HepG2 (cell line): ENCODE measurements at regions not wholly inside any gene's neighbourhood (a gene's known extent, or its start where the extent isn't known, plus 50 kb on each side); places are given as distances from the start of the nearest gene placed in this dataset.
A peak's percentile ranks its signal among the peaks of the same experiment; 100 is the strongest.

Experiments
- ARNT ChIP-seq: fragments of 450-650 bp; IDR thresholded peaks from 2 replicates; pipeline ENCODE4 v1.6.1; 2017
- CEBPB ChIP-seq: IDR thresholded peaks from 2 replicates; pipeline ENCODE4 v1.6.1; 2011; ENCODE audit warnings: low read depth, low read length, improper control_type of control experiment, borderline replicate concordance
- HINFP ChIP-seq: sonication (generic); formaldehyde crosslinking; IDR thresholded peaks from 2 replicates; pipeline ENCODE4 v1.4.0; 2020; ENCODE audit warnings: low read depth, mild to moderate bottlenecking, missing genetic modification reagents
- MYNN ChIP-seq: sonication (generic); formaldehyde crosslinking; IDR thresholded peaks from 2 replicates; pipeline ENCODE4 v1.4.0; 2020; ENCODE audit warnings: mild to moderate bottlenecking, low read depth, missing genetic modification reagents
- RXRB ChIP-seq: IDR thresholded peaks from 2 replicates; pipeline ENCODE4 v1.6.1; 2016; ENCODE audit warnings: borderline replicate concordance, missing genetic modification reagents, missing compliant biosample characterization
- SIX4 ChIP-seq: sonication (generic); formaldehyde crosslinking; IDR thresholded peaks from 2 replicates; pipeline ENCODE4 v1.4.0; 2020; ENCODE audit warnings: missing genetic modification reagents
- SP4 ChIP-seq: sonication (generic); formaldehyde crosslinking; IDR thresholded peaks from 2 replicates; pipeline ENCODE4 v1.8.1; 2023; ENCODE audit warnings: mild to moderate bottlenecking, missing genetic modification reagents
- SRSF1 ChIP-seq: fragments of 200-400 bp; formaldehyde crosslinking; optimal IDR thresholded peaks from 2 replicates; pipeline ENCODE3; 2017; ENCODE audit warnings: mild to moderate bottlenecking, low read depth, low read length, moderate library complexity
- STAT5B ChIP-seq: sonication (generic); formaldehyde crosslinking; IDR thresholded peaks from 2 replicates; pipeline ENCODE4 v1.4.0; 2020; ENCODE audit warnings: missing genetic modification reagents
- ZBTB49 ChIP-seq: sonication (generic); formaldehyde crosslinking; IDR thresholded peaks from 2 replicates; pipeline ENCODE4 v1.4.0; 2020; ENCODE audit warnings: missing genetic modification reagents, borderline replicate concordance
- ZFP1 ChIP-seq: IDR thresholded peaks from 2 replicates; pipeline ENCODE4 v1.6.1; 2016
- ZMYM3 ChIP-seq: sonication (generic); formaldehyde crosslinking; IDR thresholded peaks from 2 replicates; pipeline ENCODE4 v1.5.1; 2020; ENCODE audit warnings: mild to moderate bottlenecking, missing genetic modification reagents
- ZNF615 ChIP-seq: sonication (generic); formaldehyde crosslinking; IDR thresholded peaks from 2 replicates; pipeline ENCODE4 v1.5.0; 2020; ENCODE audit warnings: mild to moderate bottlenecking, missing genetic modification reagents, borderline replicate concordance
- ZNF674 ChIP-seq: sonication (generic); formaldehyde crosslinking; IDR thresholded peaks from 2 replicates; pipeline ENCODE4 v1.5.0; 2020; ENCODE audit warnings: low read depth, mild to moderate bottlenecking, missing genetic modification reagents
- ZNF740 ChIP-seq: sonication (generic); formaldehyde crosslinking; IDR thresholded peaks from 2 replicates; pipeline ENCODE4 v1.4.0; 2020; ENCODE audit warnings: missing genetic modification reagents
- ZNF781 ChIP-seq: sonication (generic); formaldehyde crosslinking; IDR thresholded peaks from 2 replicates; pipeline ENCODE4 v1.5.1; 2020; ENCODE audit warnings: borderline replicate concordance, mild to moderate bottlenecking, missing genetic modification reagents; ENCODE audit errors: not compliant biosample characterization
- ZNF879 ChIP-seq: sonication (generic); formaldehyde crosslinking; IDR thresholded peaks from 2 replicates; pipeline ENCODE4 v1.8.1; 2023; ENCODE audit warnings: missing genetic modification reagents
- TF ChIP-seq, protein P1 (sequence below): IDR thresholded peaks from 2 replicates; pipeline ENCODE4 v1.6.1; 2016; ENCODE audit warnings: low read depth, missing genetic modification reagents, missing compliant biosample characterization
- TF ChIP-seq, protein P2 (sequence below): IDR thresholded peaks from 2 replicates; pipeline ENCODE4 v1.6.1; 2016; ENCODE audit warnings: missing compliant biosample characterization, missing genetic modification reagents, borderline replicate concordance

- TF ChIP-seq, protein P1, sequence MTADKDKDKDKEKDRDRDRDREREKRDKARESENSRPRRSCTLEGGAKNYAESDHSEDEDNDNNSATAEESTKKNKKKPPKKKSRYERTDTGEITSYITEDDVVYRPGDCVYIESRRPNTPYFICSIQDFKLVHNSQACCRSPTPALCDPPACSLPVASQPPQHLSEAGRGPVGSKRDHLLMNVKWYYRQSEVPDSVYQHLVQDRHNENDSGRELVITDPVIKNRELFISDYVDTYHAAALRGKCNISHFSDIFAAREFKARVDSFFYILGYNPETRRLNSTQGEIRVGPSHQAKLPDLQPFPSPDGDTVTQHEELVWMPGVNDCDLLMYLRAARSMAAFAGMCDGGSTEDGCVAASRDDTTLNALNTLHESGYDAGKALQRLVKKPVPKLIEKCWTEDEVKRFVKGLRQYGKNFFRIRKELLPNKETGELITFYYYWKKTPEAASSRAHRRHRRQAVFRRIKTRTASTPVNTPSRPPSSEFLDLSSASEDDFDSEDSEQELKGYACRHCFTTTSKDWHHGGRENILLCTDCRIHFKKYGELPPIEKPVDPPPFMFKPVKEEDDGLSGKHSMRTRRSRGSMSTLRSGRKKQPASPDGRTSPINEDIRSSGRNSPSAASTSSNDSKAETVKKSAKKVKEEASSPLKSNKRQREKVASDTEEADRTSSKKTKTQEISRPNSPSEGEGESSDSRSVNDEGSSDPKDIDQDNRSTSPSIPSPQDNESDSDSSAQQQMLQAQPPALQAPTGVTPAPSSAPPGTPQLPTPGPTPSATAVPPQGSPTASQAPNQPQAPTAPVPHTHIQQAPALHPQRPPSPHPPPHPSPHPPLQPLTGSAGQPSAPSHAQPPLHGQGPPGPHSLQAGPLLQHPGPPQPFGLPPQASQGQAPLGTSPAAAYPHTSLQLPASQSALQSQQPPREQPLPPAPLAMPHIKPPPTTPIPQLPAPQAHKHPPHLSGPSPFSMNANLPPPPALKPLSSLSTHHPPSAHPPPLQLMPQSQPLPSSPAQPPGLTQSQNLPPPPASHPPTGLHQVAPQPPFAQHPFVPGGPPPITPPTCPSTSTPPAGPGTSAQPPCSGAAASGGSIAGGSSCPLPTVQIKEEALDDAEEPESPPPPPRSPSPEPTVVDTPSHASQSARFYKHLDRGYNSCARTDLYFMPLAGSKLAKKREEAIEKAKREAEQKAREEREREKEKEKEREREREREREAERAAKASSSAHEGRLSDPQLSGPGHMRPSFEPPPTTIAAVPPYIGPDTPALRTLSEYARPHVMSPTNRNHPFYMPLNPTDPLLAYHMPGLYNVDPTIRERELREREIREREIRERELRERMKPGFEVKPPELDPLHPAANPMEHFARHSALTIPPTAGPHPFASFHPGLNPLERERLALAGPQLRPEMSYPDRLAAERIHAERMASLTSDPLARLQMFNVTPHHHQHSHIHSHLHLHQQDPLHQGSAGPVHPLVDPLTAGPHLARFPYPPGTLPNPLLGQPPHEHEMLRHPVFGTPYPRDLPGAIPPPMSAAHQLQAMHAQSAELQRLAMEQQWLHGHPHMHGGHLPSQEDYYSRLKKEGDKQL (CRISPR knock-in tag): peak; percentile 98
- no peak for TF ChIP-seq ARNT
- TF ChIP-seq ZNF615 (CRISPR knock-in tag): 0 out of 2 replicates have a peak, but pooled peaks have one; percentile 44
- TF ChIP-seq CEBPB: peak; percentile 99
- TF ChIP-seq ZNF879: no peak
- TF ChIP-seq ZBTB49 (CRISPR knock-in tag): peak; percentile 71; the same call in 1 of the 2 replicates
- TF ChIP-seq RXRB (CRISPR knock-in tag): peak; percentile 99
- TF ChIP-seq, protein P2, sequence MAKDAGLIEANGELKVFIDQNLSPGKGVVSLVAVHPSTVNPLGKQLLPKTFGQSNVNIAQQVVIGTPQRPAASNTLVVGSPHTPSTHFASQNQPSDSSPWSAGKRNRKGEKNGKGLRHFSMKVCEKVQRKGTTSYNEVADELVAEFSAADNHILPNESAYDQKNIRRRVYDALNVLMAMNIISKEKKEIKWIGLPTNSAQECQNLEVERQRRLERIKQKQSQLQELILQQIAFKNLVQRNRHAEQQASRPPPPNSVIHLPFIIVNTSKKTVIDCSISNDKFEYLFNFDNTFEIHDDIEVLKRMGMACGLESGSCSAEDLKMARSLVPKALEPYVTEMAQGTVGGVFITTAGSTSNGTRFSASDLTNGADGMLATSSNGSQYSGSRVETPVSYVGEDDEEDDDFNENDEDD (CRISPR knock-in tag): peak; percentile 76; the same call in 1 of the 2 replicates
- TF ChIP-seq SIX4 (CRISPR knock-in tag): peak; percentile 84
- TF ChIP-seq ZNF781 (CRISPR knock-in tag): peak; percentile 74
- TF ChIP-seq ZFP1 (CRISPR knock-in tag): peak; percentile 85; the same call in 1 of the 2 replicates
- TF ChIP-seq STAT5B: 0 out of 2 replicates have a peak, but pooled peaks have one; percentile 82
- TF ChIP-seq ZNF674 (CRISPR knock-in tag): no peak
- peak; percentile 74; the same call in 1 of the 2 replicates for TF ChIP-seq ZNF740 (CRISPR knock-in tag)
- TF ChIP-seq HINFP (CRISPR knock-in tag): 0 out of 2 replicates have a peak, but pooled peaks have one; percentile 31
- TF ChIP-seq SRSF1: no peak
- TF ChIP-seq SP4 (CRISPR knock-in tag): 0 out of 2 replicates have a peak, but pooled peaks have one; percentile 27
- TF ChIP-seq ZMYM3: peak; percentile 93
- TF ChIP-seq MYNN: no peak; the same call in 1 of the 2 replicates
Measured at GRCh38 chr12:115423546-115423987, 739.6 kb upstream of the TBX3 start (continued).
